H1 (cell line): ENCODE measurements at regions not wholly inside any gene's neighbourhood (a gene's known extent, or its start where the extent isn't known, plus 50 kb on each side); places are given as distances from the start of the nearest gene placed in this dataset.

ENCODE experiments used
- CTCF ChIA-PET: fragments of 300-600 bp; sonication (Branson Sonifier 250); formaldehyde crosslinking; loops from one replicate; lab custom pipeline; 2021; ENCODE audit not compliant: partially characterized antibody; lab: Charles Lee
- POLR2A ChIA-PET: fragments of 300-600 bp; sonication (Branson Sonifier 250); formaldehyde crosslinking; loops from one replicate; lab custom pipeline; 2021; ENCODE audit warnings: inconsistent platforms; ENCODE audit not compliant: partially characterized antibody; lab: Charles Lee
- DNase-seq, 2 experiments: peaks; one replicate each; pipeline versions ENCODE4 v3.0.0 to v3.0.0-alpha.2; 2010 to 2022; ENCODE audit warnings: low spot score in 2 of 2, low read depth in 1 of 2, mixed read lengths in 1 of 2
- FAIRE-seq: peaks from 2 replicates; lab custom pipeline; 2011; peaks lifted over from hg19 to GRCh38; lab: Jason Lieb, UNC
- H2AFZ ChIP-seq: 2 replicates; pipeline ENCODE4 v1.8.1; 2012; ENCODE audit warnings: low read length, inconsistent platforms
- H2AK5ac ChIP-seq: 2 replicates; pipeline ENCODE4 v1.6.1; 2013; ENCODE audit warnings: low read depth, low read length
- H2BK120ac ChIP-seq: replicated peaks from 2 replicates; pipeline ENCODE3; 2013; ENCODE audit warnings: low read depth, low read length, inconsistent platforms
- H2BK12ac ChIP-seq: 2 replicates; pipeline ENCODE4 v1.6.1; 2013; ENCODE audit warnings: low read depth, low read length
- H2BK15ac ChIP-seq: 2 replicates; pipeline ENCODE4 v1.6.1; 2013; ENCODE audit warnings: low read length
- H2BK20ac ChIP-seq: 2 replicates; pipeline ENCODE4 v1.6.1; 2013; ENCODE audit warnings: low read length
- H2BK5ac ChIP-seq: 2 replicates; pipeline ENCODE4 v1.6.1; 2013; ENCODE audit warnings: low read depth, low read length
- H3K14ac ChIP-seq: 2 replicates; pipeline ENCODE4 v1.6.1; 2013; ENCODE audit warnings: inconsistent platforms; ENCODE audit not compliant: insufficient read length
- H3K18ac ChIP-seq: 2 replicates; pipeline ENCODE4 v1.6.1; 2013; ENCODE audit warnings: low read length; ENCODE audit errors: extremely low read depth
- H3K23ac ChIP-seq: 2 replicates; pipeline ENCODE4 v1.6.1; 2013; ENCODE audit warnings: inconsistent platforms; ENCODE audit not compliant: insufficient read length
- H3K23me2 ChIP-seq: 2 replicates; pipeline ENCODE4 v1.6.1; 2013; ENCODE audit warnings: low read depth, low read length
- H3K27ac ChIP-seq: 2 replicates; pipeline ENCODE4 v1.6.1; 2011; ENCODE audit warnings: low read depth, low read length, inconsistent platforms
- H3K27me3 ChIP-seq, 4 experiments: replicated peaks in 1 of 4; 1 replicate in 1 of 4; 2 replicates in 3 of 4; pipeline versions ENCODE4 v1.6.1 to v1.8.1; 2011 to 2013; ENCODE audit warnings: low read length in 3 of 4, mild to moderate bottlenecking in 3 of 4, inconsistent platforms in 2 of 4, mixed read lengths in 2 of 4, moderate library complexity in 1 of 4; ENCODE audit not compliant: control insufficient read depth in 3 of 4, insufficient read depth in 3 of 4; ENCODE audit errors: extremely low read depth in 1 of 4
- H3K36me3 ChIP-seq, 4 experiments: 2 replicates each; pipeline versions ENCODE4 v1.6.1 to v1.8.1; 2011 to 2013; ENCODE audit warnings: mild to moderate bottlenecking in 4 of 4, low read length in 3 of 4, moderate library complexity in 2 of 4, control low read depth in 1 of 4, inconsistent platforms in 1 of 4; ENCODE audit not compliant: insufficient read depth in 4 of 4, control insufficient read depth in 2 of 4
- H3K4ac ChIP-seq: replicated peaks from 2 replicates; pipeline ENCODE3; 2013; ENCODE audit warnings: low read length, low read depth, mixed read lengths, inconsistent platforms; ENCODE audit not compliant: insufficient read length
- H3K4me1 ChIP-seq, 4 experiments: replicated peaks in 1 of 4; 1 replicate in 1 of 4; 2 replicates in 3 of 4; pipeline versions ENCODE4 v1.6.1 to v1.8.1; 2011 to 2013; ENCODE audit warnings: low read length in 3 of 4, inconsistent platforms in 2 of 4, mixed read lengths in 1 of 4; ENCODE audit not compliant: insufficient read depth in 4 of 4, control insufficient read depth in 3 of 4
- H3K4me2 ChIP-seq, 2 experiments: 2 replicates each; pipeline versions ENCODE4 v1.6.1 to v1.8.1; 2011 to 2013; ENCODE audit warnings: low read depth in 2 of 2, low read length in 2 of 2, control low read depth in 1 of 2, inconsistent platforms in 1 of 2, mild to moderate bottlenecking in 1 of 2; ENCODE audit not compliant: insufficient read depth in 1 of 2
- H3K4me3 ChIP-seq, 4 experiments: fragments of 200-600, 300-600 bp in 1 of 4; sonication (generic), shearing (Covaris generic), sonication (Bioruptor Twin) in 1 of 4; 2 replicates each; pipeline versions ENCODE4 v1.5.1 to v1.8.1; 2011 to 2016; ENCODE audit warnings: low read length in 4 of 4, low read depth in 3 of 4, control low read depth in 2 of 4, inconsistent platforms in 2 of 4, mild to moderate bottlenecking in 2 of 4, mixed read lengths in 1 of 4, moderate library complexity in 1 of 4; ENCODE audit not compliant: insufficient read depth in 2 of 4; ENCODE audit errors: extremely low read depth in 1 of 4
- H3K56ac ChIP-seq: replicated peaks from 2 replicates; pipeline ENCODE3; 2013; ENCODE audit warnings: low read depth, mild to moderate bottlenecking, mixed read lengths, low read length, inconsistent platforms; ENCODE audit not compliant: insufficient read length
- H3K79me1 ChIP-seq: 2 replicates; pipeline ENCODE4 v1.6.1; 2013; ENCODE audit warnings: low read depth, low read length, control low read depth
- H3K79me2 ChIP-seq, 2 experiments: 2 replicates each; pipeline versions ENCODE4 v1.6.1 to v1.8.1; 2012 to 2013; ENCODE audit warnings: low read length in 2 of 2, mild to moderate bottlenecking in 2 of 2, inconsistent platforms in 1 of 2; ENCODE audit not compliant: insufficient read depth in 2 of 2, control insufficient read depth in 1 of 2
- H3K9ac ChIP-seq, 4 experiments: replicated peaks in 1 of 4; 1 replicate in 1 of 4; 2 replicates in 3 of 4; pipeline versions ENCODE4 v1.6.1 to v1.8.1; 2011 to 2013; ENCODE audit warnings: low read depth in 3 of 4, low read length in 3 of 4, control low read depth in 2 of 4, mild to moderate bottlenecking in 2 of 4, moderate library complexity in 2 of 4, inconsistent platforms in 1 of 4; ENCODE audit errors: extremely low read depth in 1 of 4
- H3K9me3 ChIP-seq, 2 experiments: 2 replicates each; pipeline versions ENCODE4 v1.6.1 to v1.8.1; 2012 to 2013; ENCODE audit warnings: mild to moderate bottlenecking in 2 of 2, moderate library complexity in 2 of 2, control low read depth in 1 of 2, inconsistent platforms in 1 of 2, low read depth in 1 of 2, low read length in 1 of 2, mixed read lengths in 1 of 2; ENCODE audit not compliant: insufficient read depth in 2 of 2
- H4K20me1 ChIP-seq, 2 experiments: replicated peaks in 1 of 2; 2 replicates each; pipeline versions ENCODE3 to v1.8.1; 2011 to 2013; ENCODE audit warnings: inconsistent platforms in 2 of 2, low read length in 2 of 2, mild to moderate bottlenecking in 1 of 2; ENCODE audit not compliant: insufficient read depth in 2 of 2, control insufficient read depth in 1 of 2
- H4K5ac ChIP-seq: 2 replicates; pipeline ENCODE4 v1.6.1; 2013; ENCODE audit warnings: low read length, low read depth, mixed read lengths, inconsistent platforms; ENCODE audit not compliant: insufficient read length
- H4K8ac ChIP-seq: 2 replicates; pipeline ENCODE4 v1.8.0; 2013; ENCODE audit warnings: mild to moderate bottlenecking, moderate library complexity, low read length, inconsistent platforms; ENCODE audit not compliant: insufficient read depth; ENCODE audit errors: extremely low read depth
- H4K91ac ChIP-seq: replicated peaks from 2 replicates; pipeline ENCODE3; 2013; ENCODE audit warnings: low read length, mixed read lengths, inconsistent platforms; ENCODE audit not compliant: insufficient read length
- CBX5 ChIP-seq: fragments of 300-800, 300-1000 bp; sonication (generic); IDR thresholded peaks from 2 replicates; pipeline ENCODE4 v1.7.1; 2016; ENCODE audit warnings: antibody characterized with exemption, low read length, low read depth
- CEBPB ChIP-seq: IDR thresholded peaks from 2 replicates; pipeline ENCODE4 v1.6.1; 2012; ENCODE audit warnings: low read depth, low read length
- EZH2 ChIP-seq: fragments of 200-600 bp; sonication (generic); IDR thresholded peaks from 2 replicates; pipeline ENCODE4 v1.7.1; 2012; ENCODE audit warnings: low read depth, mild to moderate bottlenecking, moderate library complexity, low read length, inconsistent platforms; ENCODE audit not compliant: severe bottlenecking
- JUN ChIP-seq: IDR thresholded peaks from 2 replicates; pipeline ENCODE4 v1.6.1; 2011; ENCODE audit warnings: low read depth, mild to moderate bottlenecking, improper control_type of control experiment, low read length
- KDM4A ChIP-seq: IDR thresholded peaks from one replicate; pipeline ENCODE4 v1.7.1; 2012; ENCODE audit warnings: low read depth, mild to moderate bottlenecking, moderate library complexity, low read length, inconsistent platforms; ENCODE audit not compliant: severe bottlenecking
- POLR2A ChIP-seq, 2 experiments: IDR thresholded peaks; 1 replicate in 1 of 2; 2 replicates in 1 of 2; pipeline ENCODE4 v1.6.1; 2011; ENCODE audit warnings: low read depth in 2 of 2, low read length in 2 of 2, mild to moderate bottlenecking in 2 of 2; ENCODE audit errors: control extremely low read depth in 1 of 2
- RBBP5 ChIP-seq: IDR thresholded peaks from 2 replicates; pipeline ENCODE4 v1.7.1; 2012; ENCODE audit warnings: low read depth, mild to moderate bottlenecking, inconsistent platforms, low read length, moderate library complexity, borderline replicate concordance
- SIN3A ChIP-seq, 2 experiments: IDR thresholded peaks in 1 of 2; conservative IDR thresholded peaks in 1 of 2; 2 replicates each; pipeline ENCODE4 v1.6.1; 2011 to 2012; ENCODE audit warnings: low read length in 2 of 2, improper control_type of control experiment in 1 of 2, low read depth in 1 of 2, mild to moderate bottlenecking in 1 of 2
- SUZ12 ChIP-seq: fragments of 200-600 bp; sonication (generic); IDR thresholded peaks from 2 replicates; pipeline ENCODE4 v1.6.1; 2012; ENCODE audit warnings: mild to moderate bottlenecking, inconsistent platforms, low read length, moderate library complexity, mixed read lengths
- TAF1 ChIP-seq: IDR thresholded peaks from 2 replicates; pipeline ENCODE4 v1.6.1; 2011; ENCODE audit warnings: mild to moderate bottlenecking, low read depth, low read length
- WGBS, 2 experiments: shearing (Covaris generic) in 1 of 2; methylation state at CpG; one replicate each; pipeline versions ENCODE4 v1.1.6 to v1.1.7; 2013 to 2015; ENCODE audit warnings: low lambda C conversion rate in 2 of 2, mixed read lengths in 2 of 2, inconsistent platforms in 1 of 2, low coverage in 1 of 2, missing lambda C conversion rate in 1 of 2; ENCODE audit not compliant: insufficient replicate concordance in 2 of 2, insufficient coverage in 1 of 2, insufficient read length in 1 of 2; ENCODE audit errors: extremely low coverage in 1 of 2, missing lambda C conversion rate in 1 of 2; 5-methylcytosine and 5-hydroxymethylcytosine counted together

GRCh38 chr10:28087661-28088351 lies 88.9 kb upstream of the ODAD2 start:
- FAIRE-seq (no peak), DNase-seq (no peak)
- Histone ChIP-seq H3K9ac (no peak overlapping the region), H3K27ac (no peak overlapping the region), H3K23ac (no peak overlapping the region), H2BK15ac (no peak overlapping the region), H4K20me1 (no peaks in the 10 kb centered on the region), H2BK20ac (no peak overlapping the region), H3K23me2 (no peaks in the 10 kb centered on the region), H3K27me3 (no peaks in the 10 kb centered on the region), H2AFZ (no peak overlapping the region), H2AK5ac (peak overlapping the region; percentile 82; the same call in 1 of the 2 replicates), H3K56ac (no peak overlapping the region), H4K91ac (no peak overlapping the region), H3K4ac (no peak overlapping the region), H3K14ac (no peak overlapping the region), H3K9me3 (no peaks in the 10 kb centered on the region), H3K4me1 (no peaks in the 10 kb centered on the region), H3K79me1 (no peaks in the 10 kb centered on the region), H2BK12ac (peak overlapping the region; percentile 50; the same call in 1 of the 2 replicates), H3K18ac (no peak overlapping the region), H3K79me2 (no peaks in the 10 kb centered on the region), H4K5ac (no peak overlapping the region), H3K4me3 (no peak overlapping the region), H2BK5ac (no peak overlapping the region), H3K4me2 (no peak overlapping the region), H3K36me3 (no peaks in the 10 kb centered on the region), H2BK120ac (no peak overlapping the region), H4K8ac (no peak overlapping the region)
- ChIA-PET POLR2A (no interaction called here), CTCF (interaction anchor here (1.0 kb wide), 1 partner anchor 14 kb away, joined by 3 read pairs; no protein-coding TSS in a partner anchor)
- 92% methylated on average over 2 of the region's 2 CpGs; no CpG with 5 or more reads in 1 of the 2 experiments for WGBS, 2 experiments
- TF ChIP-seq CEBPB (no peak), SIN3A (conservative IDR thresholded peaks at IDR 0.05 in 1 of 2, IDR thresholded peaks at IDR 0.05 in 1 of 2; ENCODE audit: low read depth in 1 of 2, low read length in 2 of 2) (no peak), CBX5 (no peak), RBBP5 (no peak), KDM4A (no peak), SUZ12 (no peak), TAF1 (no peak), EZH2 (no peak), JUN (no peak), POLR2A (IDR thresholded peaks at IDR 0.05; ENCODE audit: control extremely low read depth in 1 of 2, low read depth in 2 of 2, low read length in 2 of 2) (no peak)
